ENCODE measurements at regions not wholly inside any gene's neighbourhood (a gene's known extent, or its start where the extent isn't known, plus 50 kb on each side); places are given as distances from the start of the nearest gene placed in this dataset.
"Not testable (repeated sequence)": the region's sequence is repeated elsewhere in the genome, so short reads cannot be mapped to it uniquely, and the experiment has no call there.

DNA sequence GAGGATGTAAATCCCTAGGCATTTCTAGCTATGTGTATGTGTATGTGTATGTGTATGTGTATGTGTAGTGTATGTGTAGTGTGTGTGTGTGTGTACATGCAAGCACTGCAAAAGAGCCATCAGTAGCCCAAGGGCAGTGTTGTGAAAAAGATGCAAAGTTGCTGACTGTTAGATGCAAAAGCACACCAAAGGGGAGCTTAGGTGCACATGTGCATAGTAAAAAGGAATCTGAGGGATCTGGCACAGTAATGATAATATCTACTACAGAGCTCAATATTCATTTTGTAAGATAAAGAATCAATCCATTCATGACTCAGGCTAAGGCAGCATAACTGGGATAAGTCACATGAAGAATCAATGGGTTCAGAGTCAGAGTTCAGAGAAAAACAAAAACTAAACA lies 80.2 kb downstream of the TMEM47 start:
- no peak for DNase-seq

DNA sequence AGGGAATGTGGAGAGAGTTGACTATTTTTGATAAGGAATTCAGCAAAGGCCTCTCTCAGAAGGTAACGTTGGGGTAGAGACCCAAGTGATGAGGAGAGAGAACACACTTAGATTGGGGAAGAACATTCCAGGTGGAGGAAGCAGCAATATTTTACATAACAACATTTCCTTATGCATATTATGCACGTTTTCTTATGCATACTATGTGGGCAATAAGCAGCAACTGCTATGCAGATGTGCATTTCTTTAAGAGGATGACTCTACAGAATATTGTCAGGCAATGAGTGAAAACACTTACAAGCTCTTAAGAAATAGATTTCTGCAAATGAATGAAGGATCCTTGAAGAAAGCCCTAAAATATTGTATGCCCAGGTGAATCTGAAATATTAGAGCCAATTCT lies 91.1 kb downstream of the TMEM47 start:
- DNase-seq, result no peak

GRCh38 chrX:34563804-34564203 lies 93.3 kb downstream of the TMEM47 start:
- no peak for DNase-seq

DNA sequence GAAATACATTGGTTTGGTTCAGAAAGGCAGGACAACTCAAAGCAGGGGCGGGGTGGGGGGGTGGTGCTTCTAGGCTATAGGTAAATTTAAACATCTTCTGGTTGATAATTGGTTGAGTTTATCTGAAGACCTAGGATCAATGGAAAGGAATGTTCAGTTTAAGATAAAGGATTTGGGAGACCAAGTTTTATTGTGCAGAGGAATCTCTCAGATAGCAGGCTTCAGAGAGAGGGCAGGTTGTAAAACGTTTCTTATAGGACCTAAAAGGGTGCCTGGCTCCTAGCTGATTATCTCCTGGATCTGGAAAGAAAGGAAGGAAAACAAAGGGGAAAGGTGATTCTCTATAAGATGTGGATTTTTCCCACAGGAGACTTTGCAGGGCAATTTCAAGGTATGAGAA lies 94.0 kb downstream of the TMEM47 start:
- DNase-seq, result no peak

DNA sequence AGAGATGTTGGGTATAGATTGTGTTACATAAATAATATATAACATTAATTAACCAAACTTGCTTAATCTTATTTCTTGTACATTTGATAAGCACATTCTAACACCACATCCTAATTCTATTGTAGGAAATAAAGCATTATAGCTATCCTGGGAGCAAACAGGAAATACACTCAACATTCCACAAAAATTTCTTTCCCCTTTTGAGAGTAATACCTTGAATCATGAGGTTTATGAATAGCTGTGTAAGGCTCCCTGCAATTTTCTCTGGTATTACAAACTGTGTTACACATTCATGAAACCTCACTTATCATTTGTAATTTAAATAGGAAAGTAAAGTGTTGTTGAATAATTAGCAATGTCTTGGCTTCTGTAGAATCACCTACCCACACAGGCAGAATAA lies 95.1 kb downstream of the TMEM47 start:
- DNase-seq, result no peak

GRCh38 chrX:34560180-34560579 lies 96.9 kb downstream of the TMEM47 start:
- DNase-seq, result no peak

GRCh38 chrX:34559325-34559724 lies 97.8 kb downstream of the TMEM47 start:
- peak; percentile 0 for DNase-seq

DNA sequence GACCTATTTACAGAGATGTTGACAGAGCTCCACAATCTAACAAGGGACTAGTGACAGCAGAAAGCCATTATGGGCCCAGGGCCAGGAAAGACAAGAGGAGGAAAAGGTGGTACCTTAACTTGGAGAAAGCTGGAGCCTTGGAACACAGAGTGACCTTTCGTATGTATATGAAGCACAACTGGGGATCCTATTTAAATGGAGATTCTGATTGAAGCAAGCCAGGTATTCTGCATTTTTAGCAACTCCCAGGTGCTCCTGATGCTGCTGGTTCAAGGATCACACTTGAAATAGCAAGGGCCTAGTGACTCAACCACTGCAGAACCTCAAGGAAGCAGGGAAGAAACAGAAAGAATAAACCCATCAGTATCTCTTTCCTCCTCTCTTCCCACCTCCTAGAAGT lies 99.4 kb downstream of the TMEM47 start:
- no peak for DNase-seq

- DNase-seq, result no peak
Measured at GRCh38 chrX:34555481-34555880, 101.6 kb downstream of the TMEM47 start.

GRCh38 chrX:34546366-34546765 lies 110.7 kb downstream of the TMEM47 start:
- no peak for DNase-seq

GRCh38 chrX:34528081-34528480 lies 129.0 kb downstream of the TMEM47 start:
- DNase-seq, result no peak

GRCh38 chrX:34521563-34521962 lies 135.5 kb downstream of the TMEM47 start:
- no peak for DNase-seq

GRCh38 chrX:34509394-34509793 lies 147.7 kb downstream of the TMEM47 start:
- no peak for DNase-seq

- no peak for DNase-seq
Measured at GRCh38 chrX:34503119-34503518, 154.0 kb downstream of the TMEM47 start.

DNA sequence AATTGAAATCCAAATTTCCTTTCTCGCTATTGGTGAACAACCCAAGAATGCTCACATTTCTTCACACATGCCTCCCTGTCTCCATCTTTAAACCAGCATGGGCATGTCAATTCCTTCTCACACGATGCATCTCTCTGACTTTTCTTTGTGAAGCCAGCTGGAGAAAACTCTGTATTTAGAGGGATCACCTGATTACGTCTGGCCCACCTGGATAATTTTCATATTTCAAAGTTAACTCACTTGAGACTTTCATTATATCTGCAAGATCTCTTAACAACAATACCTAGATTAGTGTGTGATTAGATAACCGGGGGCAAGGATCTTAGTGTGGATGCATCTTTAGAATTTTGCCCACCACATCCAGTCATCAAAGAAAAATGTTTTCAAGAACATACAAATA lies 164.0 kb downstream of the TMEM47 start:
- no peak for DNase-seq

- DNase-seq, result no peak
Measured at GRCh38 chrX:34491126-34491525, 166.0 kb downstream of the TMEM47 start.

- DNase-seq, result no peak
Measured at GRCh38 chrX:34487364-34487763, 169.7 kb downstream of the TMEM47 start.

- no peak for DNase-seq
Measured at GRCh38 chrX:34483980-34484379, 173.1 kb downstream of the TMEM47 start.

GRCh38 chrX:34470507-34470906 lies 186.6 kb downstream of the TMEM47 start:
- DNase-seq, result no peak

GRCh38 chrX:34467437-34467836 lies 189.6 kb downstream of the TMEM47 start:
- no peak for DNase-seq

DNA sequence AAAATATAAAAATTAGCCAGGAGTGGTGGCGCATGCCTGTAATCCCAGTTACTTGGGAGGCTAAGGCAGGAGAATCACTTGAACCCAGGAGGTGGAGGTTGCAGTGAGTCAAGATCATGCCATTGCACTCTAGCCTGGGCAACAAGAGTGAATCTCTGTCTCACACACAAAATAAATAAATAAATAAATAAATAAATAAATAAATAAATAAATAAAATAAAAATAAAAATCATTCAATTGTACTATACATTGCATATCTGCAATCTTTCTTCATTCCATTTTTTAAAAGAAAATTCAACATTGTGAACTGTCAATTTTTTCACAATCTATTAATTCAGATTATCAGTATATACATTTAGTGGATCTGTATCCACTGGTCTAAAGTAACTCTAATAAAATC lies 193.9 kb downstream of the TMEM47 start:
- DNase-seq, result not testable (repeated sequence)

DNA sequence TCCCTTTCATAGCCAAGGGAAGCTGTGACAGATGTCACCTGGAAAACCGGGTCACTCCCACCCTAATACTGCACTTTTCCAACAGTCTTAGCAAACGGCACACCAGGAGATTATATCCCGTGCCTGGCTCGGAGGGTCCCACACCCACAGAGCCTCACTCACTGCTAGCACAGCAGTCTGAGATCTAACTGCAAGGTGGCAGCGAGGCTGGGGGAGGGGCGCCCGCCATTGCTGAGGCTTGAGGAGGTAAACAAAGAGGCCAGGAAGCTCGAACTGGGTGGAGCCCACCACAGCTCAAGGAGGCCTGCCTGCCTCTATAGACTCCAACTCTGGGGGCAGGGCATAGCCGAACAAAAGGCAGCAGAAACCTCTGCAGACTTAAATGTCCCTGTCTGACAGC lies 199.2 kb downstream of the TMEM47 start:
- not testable (repeated sequence) for DNase-seq

DNA sequence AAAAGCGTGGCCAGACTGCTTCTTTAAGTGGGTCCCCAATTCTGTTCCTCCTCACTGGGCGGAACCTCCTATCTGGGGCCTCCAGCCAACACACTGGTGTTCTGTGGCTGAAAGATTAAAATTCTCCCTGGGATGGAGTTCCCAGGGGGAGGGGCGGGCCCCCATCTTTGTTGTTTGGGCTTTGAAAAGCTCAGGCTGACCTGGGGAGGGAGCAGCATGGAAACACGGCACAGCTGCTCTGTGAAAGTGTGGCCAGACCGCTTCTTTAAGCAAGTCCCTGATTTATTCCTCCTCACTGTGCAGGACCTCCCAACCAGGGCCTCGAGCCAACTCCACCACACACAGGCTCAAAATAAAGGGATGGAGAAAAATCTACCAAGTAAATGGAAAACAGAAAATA lies 219.5 kb downstream of the TMEM47 start:
- DNase-seq, result no peak

GRCh38 chrX:34426334-34426733 lies 230.8 kb downstream of the TMEM47 start:
- DNase-seq, result no peak

DNA sequence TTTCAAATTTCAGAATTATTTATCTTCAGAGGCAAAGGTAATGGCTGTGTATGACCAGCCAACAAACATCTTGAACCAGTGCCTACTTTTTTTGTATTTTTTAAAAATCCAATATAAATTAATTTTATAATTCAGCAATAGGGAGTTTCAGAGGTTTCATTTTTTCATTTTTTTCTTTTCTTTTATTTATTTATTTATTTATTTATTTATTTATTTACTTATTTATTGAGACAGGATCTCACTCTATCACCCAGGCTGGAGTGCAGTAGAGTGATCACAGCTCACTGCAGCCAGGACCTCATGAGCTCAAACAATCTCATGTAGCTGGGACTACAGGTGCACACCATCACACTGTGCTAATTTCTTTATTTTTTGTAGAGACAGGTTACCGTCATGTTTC lies 250.5 kb downstream of the TMEM47 start:
- DNase-seq, result no peak

GRCh38 chrX:34404386-34405070 lies 252.6 kb downstream of the TMEM47 start:
- no peak for DNase-seq
